CD4-positive, alpha-beta T cell (primary cell): ENCODE measurements at regions not wholly inside any gene's neighbourhood (a gene's known extent, or its start where the extent isn't known, plus 50 kb on each side); places are given as distances from the start of the nearest gene placed in this dataset.

Experiments
- ATAC-seq: fragments of 200-7000 bp; cut with Tn5 transposase; one replicate; pipeline ENCODE4 v1.10.0; 2022; ENCODE audit warnings: mild to moderate bottlenecking; ENCODE audit not compliant: poor library complexity
- CTCF ChIA-PET: fragments of 350-600 bp; sonication (Branson Sonifier 250); formaldehyde crosslinking; loops from one replicate; lab custom pipeline; 2021; ENCODE audit warnings: antibody characterized with exemption, inconsistent platforms; lab: Charles Lee
- POLR2A ChIA-PET: fragments of 350-600 bp; sonication (Branson Sonifier 250); formaldehyde crosslinking; loops from one replicate; lab custom pipeline; 2021; ENCODE audit warnings: antibody characterized with exemption, inconsistent platforms; lab: Charles Lee
- DNase-seq, 14 experiments: peaks; one replicate each; pipeline ENCODE4 v3.0.0-alpha.2; 2013 to 2020; ENCODE audit warnings: mixed read lengths in 2 of 14
- H3K27ac ChIP-seq, 2 donors: one replicate each; pipeline versions ENCODE4 v1.5.1 to v1.7.0; 2013; ENCODE audit warnings: low read length in 2 of 2, low read depth in 1 of 2, mild to moderate bottlenecking in 1 of 2
- H3K27me3 ChIP-seq, 2 experiments: 1 replicate in 1 of 2; 2 replicates in 1 of 2; pipeline versions ENCODE4 v1.6.1 to v1.7.0; 2013; ENCODE audit warnings: low read length in 2 of 2, control low read depth in 1 of 2, mild to moderate bottlenecking in 1 of 2, moderate library complexity in 1 of 2; ENCODE audit not compliant: insufficient read depth in 2 of 2, control insufficient read depth in 1 of 2
- H3K36me3 ChIP-seq: one replicate; pipeline ENCODE4 v1.6.1; 2013; ENCODE audit warnings: low read length, control low read depth; ENCODE audit not compliant: insufficient read depth
- H3K4me1 ChIP-seq: one replicate; pipeline ENCODE4 v1.6.1; 2013; ENCODE audit warnings: low read length, control low read depth; ENCODE audit not compliant: insufficient read depth
- H3K4me3 ChIP-seq: one replicate; pipeline ENCODE4 v1.5.1; 2013; ENCODE audit warnings: mild to moderate bottlenecking, low read length, moderate library complexity
- H3K9me3 ChIP-seq, 2 experiments: 1 replicate in 1 of 2; 2 replicates in 1 of 2; pipeline versions ENCODE4 v1.6.1 to v1.7.0; 2013; ENCODE audit warnings: low read length in 2 of 2, mild to moderate bottlenecking in 2 of 2, control low read depth in 1 of 2, moderate library complexity in 1 of 2; ENCODE audit not compliant: control insufficient read depth in 1 of 2, insufficient read depth in 1 of 2
- H3K27ac Mint-ChIP-seq: one replicate; pipeline ENCODE4 v1.8.0; 2020; ENCODE audit warnings: mixed read lengths
- H3K27me3 Mint-ChIP-seq: one replicate; pipeline ENCODE4 v1.8.0; 2021; ENCODE audit warnings: mixed read lengths
- H3K36me3 Mint-ChIP-seq: one replicate; pipeline ENCODE4 v1.8.0; 2021; ENCODE audit warnings: low read depth, mixed read lengths
- H3K4me1 Mint-ChIP-seq: one replicate; pipeline ENCODE4 v1.8.0; 2021; ENCODE audit warnings: low read depth, mixed read lengths
- H3K4me3 Mint-ChIP-seq: one replicate; pipeline ENCODE4 v1.8.0; 2020; ENCODE audit warnings: mild to moderate bottlenecking, mixed read lengths
- H3K9me3 Mint-ChIP-seq: one replicate; pipeline ENCODE4 v1.8.0; 2020; ENCODE audit warnings: mixed read lengths
- CTCF ChIP-seq: fragments of 200-600 bp; IDR thresholded peaks from one replicate; pipeline ENCODE4 v1.8.0; 2022; ENCODE audit warnings: antibody characterized with exemption, mild to moderate bottlenecking
- intact Hi-C, 2 experiments: fragments of 100-400 bp; cut with DNase I in 1 of 2; cut with micrococcal nuclease in 1 of 2; formaldehyde crosslinking; loops; one replicate each; pipeline versions ENCODE4 v1.15.1 to v1.9.0; 2023 to 2025; cut with DNase I, micrococcal nuclease

GRCh38 chr20:7389216-7389615 lies 551.0 kb downstream of the HAO1 start:
- no peaks in the 10 kb centered on the region for H3K36me3 Mint-ChIP-seq
- Histone ChIP-seq H3K27ac (no peak overlapping the region), H3K4me3 (no peak overlapping the region), H3K36me3 (no peaks in the 10 kb centered on the region), H3K27me3 (no peaks in the 10 kb centered on the region), H3K9me3 (no peaks in the 10 kb centered on the region), H3K4me1 (no peaks in the 10 kb centered on the region)
- DNase-seq: no peak
- no peaks in the 10 kb centered on the region for H3K4me1 Mint-ChIP-seq
- H3K4me3 Mint-ChIP-seq: no peak overlapping the region
- no peaks in the 10 kb centered on the region for H3K27me3 Mint-ChIP-seq
- H3K9me3 Mint-ChIP-seq: peaks cover 3% of the 10 kb centered on the region
- ChIA-PET POLR2A (no interaction called here), CTCF (no interaction called here)
- H3K27ac Mint-ChIP-seq: no peak overlapping the region
- no peak for ATAC-seq
- intact Hi-C loops: loop anchor here in 1 of 2 experiments (10.0 kb wide), 1 partner anchor 54 kb away; no protein-coding TSS in a partner anchor
- TF ChIP-seq CTCF: no peak

GRCh38 chr20:7392542-7393206 lies 547.6 kb downstream of the HAO1 start:
- CTCF ChIA-PET: no interaction called here
- no peaks in the 10 kb centered on the region for H3K4me1 ChIP-seq
- H3K27ac ChIP-seq: no peak overlapping the region
- TF ChIP-seq CTCF: no peak
- no peak for ATAC-seq
- no peak for DNase-seq
- intact Hi-C loops: no loop called here
- no peaks in the 10 kb centered on the region for H3K27me3 Mint-ChIP-seq
- peaks cover 4% of the 10 kb centered on the region for H3K9me3 Mint-ChIP-seq
- H3K4me3 Mint-ChIP-seq: no peak overlapping the region
- H3K36me3 ChIP-seq: no peaks in the 10 kb centered on the region
- H3K4me1 Mint-ChIP-seq: no peaks in the 10 kb centered on the region
- no peaks in the 10 kb centered on the region for H3K9me3 ChIP-seq
- H3K36me3 Mint-ChIP-seq: no peaks in the 10 kb centered on the region
- H3K4me3 ChIP-seq: no peak overlapping the region
- no peaks in the 10 kb centered on the region for H3K27me3 ChIP-seq
- POLR2A ChIA-PET: no interaction called here
- no peak overlapping the region for H3K27ac Mint-ChIP-seq

GRCh38 chr20:7399114-7399513 lies 541.1 kb downstream of the HAO1 start:
- CTCF ChIA-PET: no interaction called here
- Mint-ChIP-seq H3K4me1 (no peaks in the 10 kb centered on the region), H3K27ac (no peak overlapping the region), H3K9me3 (peaks cover 9% of the 10 kb centered on the region), H3K4me3 (no peak overlapping the region), H3K36me3 (no peaks in the 10 kb centered on the region), H3K27me3 (no peaks in the 10 kb centered on the region)
- intact Hi-C loops: no loop called here
- H3K27me3 ChIP-seq: no peaks in the 10 kb centered on the region
- ATAC-seq (no peak), DNase-seq (no peak)
- no peaks in the 10 kb centered on the region for H3K36me3 ChIP-seq
- no peaks in the 10 kb centered on the region for H3K4me1 ChIP-seq
- no peak overlapping the region for H3K4me3 ChIP-seq
- no peaks in the 10 kb centered on the region for H3K9me3 ChIP-seq
- POLR2A ChIA-PET: no interaction called here
- H3K27ac ChIP-seq: no peak overlapping the region
- no peak for TF ChIP-seq CTCF
